ENCODE measurements at regions not wholly inside any gene's neighbourhood (a gene's known extent, or its start where the extent isn't known, plus 50 kb on each side); places are given as distances from the start of the nearest gene placed in this dataset.

DNA sequence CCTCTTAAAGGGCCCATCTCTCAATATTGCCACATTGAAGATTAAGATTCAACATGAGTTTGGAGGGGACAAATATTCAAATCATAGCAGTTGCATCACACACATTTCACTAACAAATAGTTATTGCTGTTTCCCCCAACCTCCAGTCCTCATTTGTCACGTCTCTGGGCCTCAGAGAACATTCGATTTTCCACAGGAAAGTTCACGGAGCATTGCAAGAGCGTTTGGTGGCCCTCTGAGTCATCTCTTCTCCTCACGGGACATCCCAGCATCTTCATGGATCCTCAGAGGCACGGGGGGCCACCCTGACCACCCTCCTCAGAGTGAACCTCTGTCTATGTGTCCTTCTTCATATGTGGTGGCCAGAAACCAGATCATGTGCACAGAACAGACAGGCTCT is 50.3 kb upstream of the CHST15 start:
- TF ChIP-seq POLR2AphosphoS5 (IDR thresholded peaks at IDR 0.05): no peak
- TF ChIP-seq, protein P1, sequence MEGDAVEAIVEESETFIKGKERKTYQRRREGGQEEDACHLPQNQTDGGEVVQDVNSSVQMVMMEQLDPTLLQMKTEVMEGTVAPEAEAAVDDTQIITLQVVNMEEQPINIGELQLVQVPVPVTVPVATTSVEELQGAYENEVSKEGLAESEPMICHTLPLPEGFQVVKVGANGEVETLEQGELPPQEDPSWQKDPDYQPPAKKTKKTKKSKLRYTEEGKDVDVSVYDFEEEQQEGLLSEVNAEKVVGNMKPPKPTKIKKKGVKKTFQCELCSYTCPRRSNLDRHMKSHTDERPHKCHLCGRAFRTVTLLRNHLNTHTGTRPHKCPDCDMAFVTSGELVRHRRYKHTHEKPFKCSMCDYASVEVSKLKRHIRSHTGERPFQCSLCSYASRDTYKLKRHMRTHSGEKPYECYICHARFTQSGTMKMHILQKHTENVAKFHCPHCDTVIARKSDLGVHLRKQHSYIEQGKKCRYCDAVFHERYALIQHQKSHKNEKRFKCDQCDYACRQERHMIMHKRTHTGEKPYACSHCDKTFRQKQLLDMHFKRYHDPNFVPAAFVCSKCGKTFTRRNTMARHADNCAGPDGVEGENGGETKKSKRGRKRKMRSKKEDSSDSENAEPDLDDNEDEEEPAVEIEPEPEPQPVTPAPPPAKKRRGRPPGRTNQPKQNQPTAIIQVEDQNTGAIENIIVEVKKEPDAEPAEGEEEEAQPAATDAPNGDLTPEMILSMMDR (IDR thresholded peaks at IDR 0.05): no peak
- no peak for TF ChIP-seq POLR2A (IDR thresholded peaks at IDR 0.05; ENCODE audit: low read depth)

Data from esophagus muscularis mucosa (tissue), 3 donors.